Fibroblast of lung (primary cell): ENCODE measurements at regions not wholly inside any gene's neighbourhood (a gene's known extent, or its start where the extent isn't known, plus 50 kb on each side); places are given as distances from the start of the nearest gene placed in this dataset.

Experiments used
- DNase-seq, 2 donors: peaks; one replicate each; pipeline versions ENCODE4 v3.0.0 to v3.0.0-alpha.2; 2010; ENCODE audit warnings: low read depth in 2 of 2
- H2AFZ ChIP-seq: 2 replicates; pipeline ENCODE4 v1.5.1; 2012; ENCODE audit warnings: low read length, control low read depth, inconsistent platforms
- H3K27ac ChIP-seq: 2 replicates; pipeline ENCODE4 v1.5.1; 2011; ENCODE audit warnings: low read length, control low read depth; ENCODE audit not compliant: insufficient read depth
- H3K27me3 ChIP-seq: 2 replicates; pipeline ENCODE4 v1.5.1; 2011; ENCODE audit warnings: mild to moderate bottlenecking, low read length; ENCODE audit not compliant: control insufficient read depth, insufficient read depth
- H3K36me3 ChIP-seq: 2 replicates; pipeline ENCODE4 v1.5.1; 2011; ENCODE audit warnings: low read length; ENCODE audit not compliant: control insufficient read depth, insufficient read depth
- H3K4me1 ChIP-seq: 2 replicates; pipeline ENCODE4 v1.5.1; 2011; ENCODE audit warnings: low read length; ENCODE audit not compliant: control insufficient read depth, insufficient read depth; ENCODE audit errors: extremely low read depth
- H3K4me2 ChIP-seq: 2 replicates; pipeline ENCODE4 v1.5.1; 2011; ENCODE audit warnings: low read length, control low read depth; ENCODE audit not compliant: insufficient read depth; ENCODE audit errors: extremely low read depth
- H3K4me3 ChIP-seq, 4 experiments: fragments of 200-600 bp in 1 of 4; sonication (generic) in 1 of 4; replicated peaks in 1 of 4; 2 replicates each; pipeline ENCODE4 v1.5.1; 2011 to 2016; ENCODE audit warnings: low read length in 4 of 4, low read depth in 3 of 4, mild to moderate bottlenecking in 3 of 4, control low read depth in 2 of 4, inconsistent platforms in 1 of 4, mixed read lengths in 1 of 4; ENCODE audit not compliant: insufficient read depth in 1 of 4; ENCODE audit errors: control extremely low read depth in 1 of 4
- H3K79me2 ChIP-seq: 2 replicates; pipeline ENCODE4 v1.5.1; 2012; ENCODE audit warnings: mild to moderate bottlenecking, low read length, inconsistent platforms; ENCODE audit not compliant: control insufficient read depth, insufficient read depth
- H3K9ac ChIP-seq: 2 replicates; pipeline ENCODE4 v1.5.1; 2011; ENCODE audit warnings: mild to moderate bottlenecking, low read length, control low read depth; ENCODE audit not compliant: insufficient read depth
- H3K9me3 ChIP-seq: 2 replicates; pipeline ENCODE4 v1.5.1; 2012; ENCODE audit warnings: low read depth, low read length; ENCODE audit not compliant: control insufficient read depth, insufficient read depth
- H4K20me1 ChIP-seq: 2 replicates; pipeline ENCODE4 v1.5.1; 2011; ENCODE audit warnings: low read length; ENCODE audit not compliant: control insufficient read depth, insufficient read depth; ENCODE audit errors: extremely low read depth
- CTCF ChIP-seq, 2 donors: IDR thresholded peaks in 1 of 2; conservative IDR thresholded peaks in 1 of 2; 1 replicate in 1 of 2; 2 replicates in 1 of 2; pipeline ENCODE4 v1.5.1; 2011 to 2012; ENCODE audit warnings: low read length in 2 of 2, control low read depth in 1 of 2, inconsistent platforms in 1 of 2, low read depth in 1 of 2, mild to moderate bottlenecking in 1 of 2
- EZH2 ChIP-seq: IDR thresholded peaks from 2 replicates; pipeline ENCODE4 v1.5.1; 2012; ENCODE audit warnings: low read length, control low read depth, mild to moderate bottlenecking; ENCODE audit errors: missing control alignments

GRCh38 chr15:34673241-34673640, 81.6 kb downstream of the GJD2 start:
- no peaks in the 10 kb centered on the region for H3K79me2 ChIP-seq
- no peaks in the 10 kb centered on the region for H3K9me3 ChIP-seq
- no peak overlapping the region for H3K9ac ChIP-seq
- no peaks in the 10 kb centered on the region for H4K20me1 ChIP-seq
- no peak overlapping the region for H3K4me2 ChIP-seq
- no peaks in the 10 kb centered on the region for H3K4me1 ChIP-seq
- no peak overlapping the region for H2AFZ ChIP-seq
- no peaks in the 10 kb centered on the region for H3K36me3 ChIP-seq
- no peak overlapping the region for H3K4me3 ChIP-seq
- no peak overlapping the region for H3K27ac ChIP-seq
- H3K27me3 ChIP-seq, result peaks cover 38% of the 10 kb centered on the region
- no peak for DNase-seq
- TF ChIP-seq CTCF (conservative IDR thresholded peaks at IDR 0.05 in 1 of 2, IDR thresholded peaks at IDR 0.05 in 1 of 2; ENCODE audit: low read depth in 1 of 2, low read length in 2 of 2), result no peak
- TF ChIP-seq EZH2, result no peak

- no peaks in the 10 kb centered on the region for H4K20me1 ChIP-seq
- no peak overlapping the region for H3K9ac ChIP-seq
- TF ChIP-seq EZH2, result no peak
- no peak for TF ChIP-seq CTCF (conservative IDR thresholded peaks at IDR 0.05 in 1 of 2, IDR thresholded peaks at IDR 0.05 in 1 of 2; ENCODE audit: low read depth in 1 of 2, low read length in 2 of 2)
- no peak for DNase-seq
- H2AFZ ChIP-seq, result no peak overlapping the region
- no peaks in the 10 kb centered on the region for H3K9me3 ChIP-seq
- H3K4me3 ChIP-seq, result no peak overlapping the region
- H3K4me2 ChIP-seq, result no peak overlapping the region
- no peaks in the 10 kb centered on the region for H3K79me2 ChIP-seq
- H3K27me3 ChIP-seq, result peaks cover 9% of the 10 kb centered on the region
- no peaks in the 10 kb centered on the region for H3K4me1 ChIP-seq
- H3K27ac ChIP-seq, result no peak overlapping the region
- H3K36me3 ChIP-seq, result no peaks in the 10 kb centered on the region
Observed at GRCh38 chr15:34665498-34666116, 82.2 kb upstream of the GOLGA8B start.

- no peak overlapping the region for H3K4me3 ChIP-seq
- no peaks in the 10 kb centered on the region for H3K36me3 ChIP-seq
- H2AFZ ChIP-seq, result no peak overlapping the region
- H3K27me3 ChIP-seq, result peaks cover 7% of the 10 kb centered on the region
- no peaks in the 10 kb centered on the region for H3K79me2 ChIP-seq
- TF ChIP-seq CTCF (conservative IDR thresholded peaks at IDR 0.05 in 1 of 2, IDR thresholded peaks at IDR 0.05 in 1 of 2; ENCODE audit: low read depth in 1 of 2, low read length in 2 of 2), result no peak
- no peak for TF ChIP-seq EZH2
- no peak overlapping the region for H3K27ac ChIP-seq
- H3K4me2 ChIP-seq, result no peak overlapping the region
- no peak overlapping the region for H3K9ac ChIP-seq
- no peak for DNase-seq
- no peaks in the 10 kb centered on the region for H3K4me1 ChIP-seq
- no peaks in the 10 kb centered on the region for H3K9me3 ChIP-seq
- no peaks in the 10 kb centered on the region for H4K20me1 ChIP-seq
Observed at GRCh38 chr15:34664418-34664817, 81.0 kb upstream of the GOLGA8B start.
